Keratinocyte (primary cell): ENCODE measurements at regions not wholly inside any gene's neighbourhood (a gene's known extent, or its start where the extent isn't known, plus 50 kb on each side); places are given as distances from the start of the nearest gene placed in this dataset.

ENCODE experiments used
- EZH2 ChIP-seq: IDR thresholded peaks from one replicate; pipeline ENCODE4 v1.6.1; 2012; ENCODE audit warnings: inconsistent platforms, mild to moderate bottlenecking, low read length, moderate library complexity
- TF ChIP-seq, protein P1 (sequence below), 3 experiments: IDR thresholded peaks in 1 of 3; conservative IDR thresholded peaks in 1 of 3; optimal IDR thresholded peaks in 1 of 3; 2 replicates in 2 of 3; 3 replicates in 1 of 3; pipeline versions ENCODE3 to v1.5.1; 2011; ENCODE audit warnings: low read length in 3 of 3, mild to moderate bottlenecking in 3 of 3, moderate library complexity in 2 of 3, control low read depth in 1 of 3, inconsistent platforms in 1 of 3; ENCODE audit not compliant: insufficient read depth in 2 of 3; ENCODE audit errors: extremely low read depth in 1 of 3

DNA sequence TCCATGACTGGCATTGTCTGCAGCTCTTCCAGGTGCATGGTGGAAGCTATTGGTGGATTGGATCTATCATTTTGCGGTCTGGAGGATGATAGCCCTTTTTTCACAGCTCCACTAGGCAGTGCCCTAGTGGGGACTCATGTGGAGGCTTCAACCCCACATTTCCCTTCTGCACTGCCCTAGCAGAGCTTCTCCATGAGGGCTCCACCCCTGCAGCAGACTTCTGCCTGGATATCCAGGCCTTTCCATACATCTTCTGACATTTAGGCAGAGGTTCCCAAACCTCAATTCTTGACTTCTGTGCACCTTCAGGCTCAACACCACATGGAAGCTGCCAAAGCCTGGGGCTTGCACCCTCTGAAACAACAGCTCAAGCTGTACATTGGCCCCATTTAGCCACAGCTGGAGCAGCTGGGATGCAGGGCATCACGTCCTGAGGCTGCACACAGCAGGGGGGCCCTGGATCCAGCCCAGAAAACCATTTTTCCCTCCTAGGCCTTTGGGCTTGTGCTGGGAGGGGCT is 800.2 kb upstream of the MIR17HG start:
- TF ChIP-seq, protein P1, sequence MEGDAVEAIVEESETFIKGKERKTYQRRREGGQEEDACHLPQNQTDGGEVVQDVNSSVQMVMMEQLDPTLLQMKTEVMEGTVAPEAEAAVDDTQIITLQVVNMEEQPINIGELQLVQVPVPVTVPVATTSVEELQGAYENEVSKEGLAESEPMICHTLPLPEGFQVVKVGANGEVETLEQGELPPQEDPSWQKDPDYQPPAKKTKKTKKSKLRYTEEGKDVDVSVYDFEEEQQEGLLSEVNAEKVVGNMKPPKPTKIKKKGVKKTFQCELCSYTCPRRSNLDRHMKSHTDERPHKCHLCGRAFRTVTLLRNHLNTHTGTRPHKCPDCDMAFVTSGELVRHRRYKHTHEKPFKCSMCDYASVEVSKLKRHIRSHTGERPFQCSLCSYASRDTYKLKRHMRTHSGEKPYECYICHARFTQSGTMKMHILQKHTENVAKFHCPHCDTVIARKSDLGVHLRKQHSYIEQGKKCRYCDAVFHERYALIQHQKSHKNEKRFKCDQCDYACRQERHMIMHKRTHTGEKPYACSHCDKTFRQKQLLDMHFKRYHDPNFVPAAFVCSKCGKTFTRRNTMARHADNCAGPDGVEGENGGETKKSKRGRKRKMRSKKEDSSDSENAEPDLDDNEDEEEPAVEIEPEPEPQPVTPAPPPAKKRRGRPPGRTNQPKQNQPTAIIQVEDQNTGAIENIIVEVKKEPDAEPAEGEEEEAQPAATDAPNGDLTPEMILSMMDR (optimal IDR thresholded peaks at IDR 0.05 in 1 of 3, IDR thresholded peaks at IDR 0.05 in 1 of 3, conservative IDR thresholded peaks at IDR 0.05 in 1 of 3; ENCODE audit: extremely low read depth in 1 of 3, insufficient read depth in 2 of 3, low read length in 3 of 3) = no peak
- TF ChIP-seq EZH2 = no peak
